SKM-1 (cell line): ENCODE measurements at regions not wholly inside any gene's neighbourhood (a gene's known extent, or its start where the extent isn't known, plus 50 kb on each side); places are given as distances from the start of the nearest gene placed in this dataset.

Experiments used
- DNase-seq: peaks from one replicate; lab custom pipeline; 2025; ENCODE audit not compliant: unreplicated experiment; lab: John Stamatoyannopoulos, UW

DNA sequence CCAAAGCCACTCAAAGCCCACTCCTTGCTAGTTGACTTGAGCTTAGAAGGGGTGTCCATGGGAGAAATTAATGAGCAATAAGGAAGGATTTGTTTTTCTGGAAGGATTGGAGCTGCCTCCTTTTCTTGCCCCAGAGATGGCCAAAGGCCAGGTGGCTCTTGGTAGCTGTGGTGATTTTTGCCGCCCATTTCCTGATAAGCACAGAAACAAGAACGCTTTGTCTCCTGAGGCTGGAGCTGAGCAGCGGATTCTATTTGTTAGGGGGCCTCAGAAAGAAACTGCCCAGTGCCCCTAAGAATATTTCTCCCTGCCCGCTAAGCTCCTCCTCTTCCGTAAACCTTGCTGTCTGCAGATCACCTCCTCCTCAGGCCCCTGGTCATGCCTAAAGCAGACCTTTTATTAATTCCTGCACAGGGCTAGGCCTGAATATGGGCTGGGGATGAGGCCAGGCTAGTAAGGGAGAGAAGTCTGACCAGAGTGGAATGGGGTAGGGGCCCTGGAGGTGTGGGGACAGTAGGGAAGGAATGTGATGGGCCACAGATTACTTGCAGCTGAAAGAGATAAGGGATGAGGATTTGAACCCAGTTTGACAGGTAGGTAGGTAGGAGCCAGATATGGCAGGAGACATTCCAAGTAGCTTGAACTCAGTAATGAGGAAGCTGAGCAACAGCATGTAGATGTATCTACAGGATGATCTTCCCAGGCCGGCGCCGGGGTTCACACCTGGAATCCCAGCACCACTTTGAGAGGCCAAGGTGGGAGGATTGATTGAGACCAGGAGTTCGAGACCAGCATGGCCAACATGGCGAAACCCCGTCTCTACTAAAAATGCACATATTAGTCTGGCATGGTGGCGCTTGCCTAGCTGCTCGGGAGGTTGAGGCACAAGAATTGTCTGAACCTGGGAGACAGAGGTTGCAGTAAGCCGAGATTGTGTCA is 71.2 kb upstream of the NAA20 start:
- no peak for DNase-seq

DNA sequence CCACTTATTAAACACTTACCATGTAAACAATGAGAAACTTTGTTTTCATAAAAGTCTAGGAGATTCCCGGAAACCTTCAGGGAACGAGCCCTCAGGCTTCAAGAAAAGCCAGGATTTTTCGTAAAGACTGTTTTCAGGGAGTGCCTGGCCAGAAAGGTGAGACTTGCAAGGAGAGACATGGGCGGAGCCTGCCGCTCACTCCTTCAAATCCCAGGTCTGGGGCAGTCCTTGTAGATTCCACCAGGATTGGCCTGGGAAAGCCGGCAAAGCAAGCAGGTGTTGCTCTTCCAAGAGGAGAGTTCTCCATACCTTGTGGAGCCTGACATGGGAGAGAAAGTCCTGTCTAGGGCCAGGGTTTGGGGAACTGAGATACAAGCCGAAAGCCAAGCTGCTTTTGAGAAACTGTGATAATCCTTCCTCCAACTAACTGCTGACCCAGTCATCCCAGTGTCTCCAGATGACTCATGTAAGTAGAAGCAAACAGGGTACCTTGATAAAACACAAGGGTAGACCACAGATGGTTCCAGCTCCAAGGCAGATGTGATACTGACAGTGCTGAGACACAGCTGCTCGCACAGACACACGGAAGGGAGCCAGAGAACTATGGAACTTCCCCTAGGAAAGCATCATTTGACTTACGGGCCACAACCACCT is 69.4 kb upstream of the NAA20 start:
- no peak for DNase-seq

- no peak for DNase-seq
These were observed 67.8 kb upstream of the NAA20 start for GRCh38 chr20:19949195-19949867.

DNA sequence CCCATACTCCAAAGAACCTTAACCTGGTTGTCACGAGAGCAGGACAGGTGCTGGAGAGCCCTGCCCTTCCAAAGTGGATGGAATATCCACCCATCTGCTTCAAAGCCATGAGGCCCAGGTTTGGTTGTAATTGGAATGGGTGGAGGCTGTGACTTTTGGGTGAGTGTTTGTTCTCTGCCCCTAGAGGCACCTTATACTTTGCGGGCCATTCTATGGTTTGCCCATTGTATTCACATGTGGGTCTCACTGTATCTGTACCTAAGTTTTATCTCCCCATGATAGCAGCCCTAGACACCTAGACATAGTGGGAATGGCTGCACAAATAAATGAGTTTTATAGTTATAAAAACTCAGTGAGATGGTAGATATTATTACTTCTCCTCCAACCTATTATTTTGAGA is 67.1 kb upstream of the NAA20 start:
- no peak for DNase-seq

DNA sequence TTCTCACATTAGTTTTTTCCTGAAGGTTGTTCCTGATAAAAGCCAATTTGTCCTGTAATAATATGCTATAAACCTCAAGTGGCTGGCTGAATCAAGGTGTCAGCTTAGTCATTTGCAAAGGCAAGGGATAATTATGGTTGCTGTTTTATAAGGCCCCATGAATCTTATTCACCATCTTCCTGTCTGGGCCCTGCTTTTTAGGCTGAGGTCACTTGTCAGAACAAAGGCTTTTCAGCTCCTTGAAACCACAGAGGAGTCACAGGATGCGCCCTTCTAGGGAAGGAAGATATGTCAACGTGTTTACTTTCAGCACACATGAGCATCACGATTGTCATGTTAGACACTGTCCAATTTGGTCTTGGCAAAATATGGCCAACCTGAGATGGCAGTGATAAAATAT is 64.8 kb upstream of the NAA20 start:
- no peak for DNase-seq

GRCh38 chr20:19953606-19954005 is 63.6 kb upstream of the NAA20 start:
- DNase-seq: no peak

DNA sequence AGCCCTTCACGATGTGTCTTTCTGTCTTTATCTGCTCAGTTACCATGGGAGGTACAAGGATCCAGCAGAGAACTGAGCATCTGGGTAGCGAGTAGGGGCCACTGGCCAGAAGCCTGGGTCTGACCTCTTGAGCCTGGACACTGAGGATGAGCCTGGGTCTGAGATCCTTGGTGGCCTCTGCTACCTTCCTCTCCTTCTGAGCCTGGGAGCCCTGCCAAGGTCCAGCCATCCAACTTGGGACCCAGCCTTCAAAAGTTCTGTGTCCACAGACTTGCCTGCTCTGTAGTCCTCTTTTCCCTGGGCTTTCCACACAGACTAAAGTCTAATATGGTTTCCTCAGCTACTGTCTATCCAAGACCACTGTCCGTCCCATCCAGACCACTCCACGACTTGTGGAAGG is 60.2 kb upstream of the NAA20 start:
- no peak for DNase-seq

- no peak for DNase-seq
These were observed 58.9 kb upstream of the NAA20 start for GRCh38 chr20:19958219-19958618.

GRCh38 chr20:19958928-19959327 is 58.2 kb upstream of the NAA20 start:
- DNase-seq: no peak

DNA sequence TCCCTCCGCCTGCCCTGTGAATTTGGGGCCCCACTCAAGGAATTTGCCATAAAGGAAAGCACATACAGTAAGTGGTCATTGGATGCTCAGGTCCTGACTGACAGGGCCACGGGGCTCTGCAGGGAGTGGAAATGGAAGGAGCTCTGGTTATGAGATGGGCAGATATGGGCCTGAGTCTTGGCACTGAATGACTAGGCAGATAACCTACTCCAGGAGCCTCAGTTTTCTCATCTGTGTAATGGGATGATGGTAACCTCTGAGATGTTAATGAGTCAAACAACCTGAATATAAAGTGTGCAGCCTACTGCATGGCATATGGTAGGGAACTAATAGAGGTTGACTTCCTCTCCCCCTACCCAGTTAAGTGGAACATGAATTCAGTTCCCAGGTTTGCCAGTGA is 56.4 kb upstream of the NAA20 start:
- DNase-seq: no peak

DNA sequence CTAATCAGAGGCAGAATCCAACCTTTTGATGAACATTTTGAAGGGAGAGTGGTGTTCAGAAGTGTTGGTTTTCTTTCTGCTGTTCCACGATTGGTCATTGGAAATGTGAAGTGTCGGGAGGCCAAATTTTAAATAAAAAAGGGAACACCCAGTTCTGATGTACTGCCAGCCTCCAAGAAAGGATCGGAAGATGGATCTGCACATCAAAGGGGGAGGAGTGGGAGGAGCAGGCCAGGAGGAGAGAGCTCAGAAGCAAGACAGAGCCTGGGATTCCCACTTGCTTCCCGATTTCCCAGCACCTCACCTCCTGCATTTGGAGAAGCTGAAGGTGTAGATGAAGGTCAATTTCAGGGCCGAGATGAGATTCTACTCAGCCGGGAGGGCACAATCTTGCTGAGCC is 55.9 kb upstream of the NAA20 start:
- no peak for DNase-seq

DNA sequence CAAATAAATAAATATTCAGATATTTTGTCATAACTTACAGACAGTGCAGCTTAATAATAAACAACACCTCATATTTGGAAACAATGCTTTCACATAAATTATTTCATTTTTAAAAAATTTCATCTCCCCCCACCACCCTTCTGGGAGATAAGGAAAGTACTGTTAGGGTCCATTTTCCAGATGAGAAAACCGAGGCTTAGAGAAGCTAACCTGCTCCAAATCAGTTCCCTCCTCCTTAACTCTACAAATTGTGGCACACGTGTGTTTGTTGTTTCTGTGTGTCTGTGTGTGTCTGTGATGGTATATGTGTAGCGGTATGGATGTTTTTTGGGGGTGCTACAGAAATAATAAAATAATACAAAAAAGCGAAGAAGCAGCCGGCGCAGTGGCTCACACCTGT is 54.2 kb upstream of the NAA20 start:
- no peak for DNase-seq

DNA sequence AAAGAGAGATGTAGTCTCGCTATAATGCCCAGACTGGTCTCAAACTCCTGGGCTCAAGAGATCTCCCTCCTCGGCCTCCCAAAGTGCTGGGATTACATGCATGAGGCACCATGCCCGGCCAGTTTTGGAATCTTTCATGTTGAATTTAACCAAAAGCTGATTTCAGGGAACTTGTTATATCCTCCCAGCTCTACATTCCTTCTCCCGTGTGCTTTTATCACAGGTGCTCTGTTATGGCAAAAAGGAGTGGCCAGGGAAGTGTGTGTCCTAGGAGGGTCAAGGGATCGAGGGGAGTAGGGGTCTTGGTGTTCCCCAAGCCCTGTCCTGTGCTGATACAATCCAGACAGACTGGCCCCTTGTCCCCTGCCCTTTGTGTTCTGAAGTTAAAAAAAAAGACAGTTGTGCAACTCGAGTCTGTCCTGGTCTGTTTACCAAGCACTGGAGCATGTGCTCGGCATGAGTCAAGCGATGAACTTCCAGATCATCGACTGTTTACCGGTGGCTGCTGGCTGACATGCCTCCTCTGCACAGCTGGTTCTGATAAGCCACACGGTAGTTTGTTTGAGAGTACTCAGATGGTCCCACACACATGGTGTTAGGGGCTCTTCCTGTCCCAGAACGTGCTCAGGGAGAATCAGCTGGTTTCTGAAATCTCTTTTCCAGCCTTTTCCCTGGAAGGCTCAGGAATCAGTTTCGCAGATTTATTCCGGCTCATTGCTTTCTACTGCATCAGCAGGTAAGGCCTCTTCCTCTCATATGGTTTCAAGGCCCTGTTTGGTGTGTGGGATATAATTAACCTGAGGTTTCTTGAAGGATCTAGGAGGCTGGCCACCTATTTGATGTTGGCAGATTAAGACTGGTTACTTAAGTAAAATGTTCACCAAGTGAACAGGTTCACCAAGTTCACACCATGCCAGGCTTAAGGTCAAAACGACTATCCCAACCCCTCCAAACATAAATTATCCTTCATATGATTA is 52.6 kb upstream of the NAA20 start:
- no peak for DNase-seq

- no peak for DNase-seq
These were observed 50.3 kb upstream of the NAA20 start for GRCh38 chr20:19966840-19967239.
